Stimulated activated CD8-positive, alpha-beta memory T cell treated with anti-CD3 and anti-CD28 coated beads, Interleukin-12 subunit alpha, Interleukin-12 subunit beta, amount 100 ng/mL, for 4 hours (primary cell): ENCODE measurements at regions not wholly inside any gene's neighbourhood (a gene's known extent, or its start where the extent isn't known, plus 50 kb on each side); places are given as distances from the start of the nearest gene placed in this dataset.
"Not testable (repeated sequence)": the region's sequence is repeated elsewhere in the genome, so short reads cannot be mapped to it uniquely, and the experiment has no call there.

Experiments used
- DNase-seq: peaks from one replicate; pipeline ENCODE4 v3.0.0-alpha.2; 2020; ENCODE audit warnings: low read depth

DNA sequence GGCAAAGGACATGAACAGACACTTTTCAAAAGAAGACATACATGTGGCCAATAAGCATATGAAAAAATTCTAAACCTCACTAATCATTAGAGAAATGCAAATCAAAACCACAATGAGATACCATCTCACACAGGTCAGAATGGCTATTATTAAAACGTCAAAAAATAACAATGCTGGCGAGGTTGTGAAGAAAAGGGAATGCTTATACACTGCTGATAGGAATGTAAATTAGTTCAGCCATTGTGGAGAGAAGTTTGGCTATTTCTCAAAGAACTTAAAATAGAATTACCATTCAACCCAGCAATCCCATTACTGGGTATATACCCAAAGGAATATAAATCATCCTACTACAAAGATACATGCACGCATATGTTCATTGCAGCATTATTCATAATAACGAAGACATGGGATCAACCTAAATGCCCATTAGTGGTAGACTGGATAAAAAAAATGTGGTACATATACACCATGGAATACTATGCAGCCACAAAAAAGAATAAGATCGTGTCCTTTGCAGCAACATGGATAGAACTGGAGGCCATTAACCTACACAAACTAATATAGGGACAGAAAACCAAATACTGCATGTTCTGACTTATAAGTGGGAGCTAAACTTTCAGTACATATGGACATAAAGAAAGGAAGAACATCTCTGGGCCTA lies 101.7 kb downstream of the KLF5 start:
- not testable (repeated sequence) for DNase-seq

DNA sequence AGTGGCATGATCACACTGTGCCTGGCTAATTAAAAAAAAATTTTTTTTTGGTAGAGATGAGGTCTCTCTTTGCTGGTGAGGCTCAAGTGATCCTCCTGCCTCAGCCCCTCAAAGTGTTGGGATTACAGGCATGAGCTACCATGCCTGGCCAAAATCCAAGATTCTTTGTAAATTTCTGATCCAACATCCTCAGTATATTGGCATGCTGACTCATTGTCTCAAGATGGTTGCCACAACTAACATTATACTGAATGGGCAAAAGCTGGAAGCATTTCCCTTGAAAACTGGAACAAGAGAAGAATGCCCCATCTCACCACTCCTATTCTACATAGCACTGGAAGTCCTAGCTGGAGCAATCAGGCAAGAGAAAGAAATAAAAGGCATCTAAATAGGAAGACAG lies 100.0 kb downstream of the KLF5 start:
- DNase-seq: no peak

DNA sequence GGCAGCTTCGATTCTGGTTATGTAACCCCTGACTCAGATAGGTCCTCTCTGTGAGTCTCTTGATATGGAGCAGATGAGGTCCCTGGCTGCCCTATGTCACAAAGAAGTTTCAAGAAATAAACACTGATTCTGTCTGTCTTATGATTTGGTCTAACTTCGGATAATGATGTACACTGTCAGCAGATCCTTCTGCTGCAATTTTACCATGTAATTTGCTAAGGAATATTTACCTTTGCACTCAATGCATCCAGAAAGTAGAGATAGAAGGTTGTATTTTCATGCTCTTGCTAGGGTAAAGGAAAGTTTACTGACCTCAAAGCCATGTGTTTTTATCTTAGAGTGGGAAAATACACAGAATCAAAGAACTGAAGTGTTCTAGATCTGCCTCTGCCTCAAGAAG lies 98.2 kb downstream of the KLF5 start:
- DNase-seq: no peak

DNA sequence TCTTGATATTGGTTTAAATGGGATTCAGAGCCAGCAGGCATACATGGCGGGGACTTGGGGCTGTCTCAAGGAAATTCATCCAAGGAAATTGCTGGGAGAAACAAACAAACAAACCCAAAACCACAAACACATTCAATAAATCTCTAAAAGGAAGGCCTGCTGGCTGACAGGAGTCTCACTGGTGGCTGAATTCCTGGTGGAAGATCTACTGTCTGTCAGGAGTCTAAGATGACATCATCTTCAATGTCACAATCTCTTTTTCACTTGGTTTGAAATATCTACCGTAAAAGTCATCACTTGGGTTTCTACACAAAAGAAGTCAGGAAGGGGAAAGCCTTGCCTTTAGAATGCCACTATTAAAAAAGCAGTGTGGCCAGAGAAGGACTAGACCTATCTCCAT lies 87.9 kb downstream of the KLF5 start:
- no peak for DNase-seq

DNA sequence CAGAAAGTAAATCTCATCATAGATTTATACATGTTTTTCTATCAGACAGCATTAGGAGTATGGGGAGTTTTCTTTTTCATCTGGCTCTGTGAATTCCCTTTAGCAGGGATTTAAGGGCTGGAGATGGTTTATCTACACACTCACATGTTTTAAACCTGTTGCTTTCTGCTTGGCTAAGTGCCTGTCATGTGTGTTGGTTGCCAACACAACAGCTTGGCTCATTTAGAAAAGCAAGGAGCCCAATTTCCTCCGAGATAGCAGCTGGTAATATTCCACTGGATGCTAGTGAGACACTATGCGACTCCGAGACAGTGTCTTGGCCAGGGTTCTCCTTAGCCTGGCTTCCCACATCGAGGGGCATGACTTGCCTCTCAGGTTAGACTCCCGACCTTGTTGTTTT lies 83.3 kb downstream of the KLF5 start:
- DNase-seq: no peak

DNA sequence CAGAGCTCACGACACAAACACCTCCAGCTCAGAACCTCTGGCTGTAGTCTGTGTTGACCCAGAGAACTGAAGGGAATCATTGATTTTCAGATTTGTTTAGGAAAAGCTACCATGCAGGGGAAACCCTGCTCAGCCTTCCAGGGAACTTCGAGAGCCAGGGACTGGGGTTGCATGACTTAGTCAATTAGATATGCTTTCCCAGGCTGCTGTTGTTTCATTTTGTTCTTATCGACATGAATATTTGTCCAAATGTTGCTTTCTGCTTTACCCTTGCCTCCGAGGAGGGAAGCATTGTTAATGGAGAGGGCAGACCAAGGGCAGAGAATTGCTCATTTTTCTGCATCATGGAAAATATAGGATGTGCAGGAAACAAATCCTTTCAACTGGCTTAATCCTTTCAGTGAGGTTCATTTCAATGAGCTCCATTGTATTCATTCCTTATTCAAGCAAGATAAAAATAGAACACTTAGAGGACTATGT lies 82.5 kb downstream of the KLF5 start:
- no peak for DNase-seq

DNA sequence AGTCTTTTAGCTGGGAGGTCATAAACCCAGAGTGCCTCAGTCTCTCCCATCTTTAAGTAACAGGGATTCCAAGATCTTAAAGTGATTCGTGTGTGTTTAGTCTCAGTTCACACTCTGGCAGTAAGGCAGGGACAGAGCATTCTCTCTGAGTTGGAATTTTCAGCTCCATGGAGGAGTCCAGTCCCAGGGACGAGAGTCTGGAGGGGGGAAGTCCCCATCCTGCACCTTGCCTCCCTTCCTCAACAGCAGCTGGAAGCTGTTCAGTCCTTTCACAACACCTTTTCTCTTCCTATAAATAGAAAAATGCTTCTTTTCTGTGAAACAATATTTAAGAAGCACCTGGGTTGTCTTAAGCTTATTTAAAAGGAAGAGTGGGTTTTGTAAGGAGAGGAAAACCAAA lies 82.0 kb downstream of the KLF5 start:
- no peak for DNase-seq

DNA sequence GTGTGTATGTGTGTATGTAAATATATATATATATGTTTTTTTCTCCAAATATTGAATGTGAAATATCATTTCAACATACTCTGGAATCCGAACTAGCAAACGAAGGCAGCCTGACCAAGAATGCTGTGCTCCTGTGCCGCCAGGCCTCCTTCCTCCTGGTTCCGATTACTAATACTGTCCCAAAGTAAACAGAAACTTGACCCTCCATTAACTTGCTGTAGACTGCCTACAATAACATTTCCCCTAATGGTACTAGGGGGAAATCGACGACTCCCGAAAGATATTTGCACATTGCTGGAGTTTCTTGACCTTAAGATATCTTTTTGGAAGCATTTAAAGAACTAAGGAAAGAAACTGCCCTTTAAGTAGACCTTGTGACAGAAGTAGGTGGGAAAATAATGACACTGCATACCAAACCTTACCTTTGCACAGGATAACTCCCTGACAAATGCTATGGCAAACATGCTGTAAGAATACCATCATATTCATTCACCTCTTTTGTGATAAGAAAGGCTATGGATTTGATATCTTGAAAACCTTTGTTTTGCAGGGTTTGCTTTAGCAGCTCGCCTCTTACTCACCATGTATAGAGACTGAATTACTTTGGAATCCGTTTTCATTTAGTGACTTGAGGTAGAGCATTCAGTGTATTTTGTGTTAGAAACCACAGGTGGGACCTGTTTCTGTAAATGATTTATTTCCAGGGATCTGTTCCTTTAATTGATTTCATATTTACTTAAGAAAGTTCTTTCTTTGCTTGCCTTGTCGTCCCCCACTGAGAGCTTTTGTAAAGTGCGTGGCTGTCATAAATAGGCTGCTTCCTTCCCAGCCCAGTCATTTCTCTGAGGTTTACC lies 80.1 kb downstream of the KLF5 start:
- no peak for DNase-seq

DNA sequence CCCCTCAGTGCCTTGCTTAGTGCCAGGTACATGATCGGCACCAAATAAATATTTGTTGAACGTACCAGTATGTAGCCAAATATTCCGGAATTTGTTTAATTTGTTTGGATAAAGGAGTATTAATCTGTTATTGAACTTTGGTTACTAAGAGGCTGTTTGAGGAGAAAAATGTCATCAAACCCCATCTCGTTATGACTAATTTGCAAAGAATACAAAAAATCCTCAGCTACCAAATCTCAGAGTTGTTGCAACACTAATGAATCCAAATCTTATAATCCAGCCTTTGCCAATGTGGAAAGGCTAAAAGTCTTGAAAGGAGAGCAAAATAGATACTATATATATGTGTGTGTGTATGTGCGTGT lies 79.5 kb downstream of the KLF5 start:
- no peak for DNase-seq

DNA sequence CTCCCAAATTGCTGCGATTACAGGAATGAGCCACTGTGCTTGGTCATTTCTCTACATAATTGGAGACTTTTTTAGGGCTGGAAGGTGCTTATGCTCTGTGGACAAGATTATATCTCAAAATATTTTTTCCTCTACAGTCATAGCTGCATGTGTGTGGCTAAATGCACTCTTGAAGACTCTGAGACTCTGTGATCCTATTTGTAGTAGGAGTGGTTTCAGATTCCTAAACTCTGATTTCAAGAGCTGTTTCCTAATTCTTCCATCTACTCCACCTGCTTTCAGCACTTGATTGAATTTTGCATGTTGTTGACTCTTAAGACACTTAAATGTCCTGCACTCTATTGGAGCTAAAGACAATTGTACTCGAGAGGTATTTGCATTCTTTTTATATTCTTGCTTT lies 78.0 kb downstream of the KLF5 start:
- DNase-seq: no peak

DNA sequence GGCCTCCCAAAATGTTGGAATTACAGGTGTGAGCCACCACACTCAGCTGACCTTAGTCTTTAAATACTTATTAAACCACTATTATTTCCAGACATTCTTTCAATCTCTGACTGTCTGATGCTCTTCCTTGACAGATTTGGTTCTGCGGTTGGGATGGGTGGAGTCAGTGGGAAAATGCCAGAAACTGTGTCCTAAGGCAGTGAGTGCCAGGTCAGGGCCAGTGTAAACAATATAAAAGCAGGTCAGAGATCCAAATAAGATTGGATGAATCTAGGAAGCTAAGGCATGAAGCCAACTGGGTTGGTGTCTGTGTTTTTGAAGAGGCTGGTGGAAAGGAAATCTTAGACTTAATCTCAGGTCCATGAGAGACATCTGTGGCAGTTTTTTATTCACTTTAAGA lies 74.7 kb downstream of the KLF5 start:
- no peak for DNase-seq

DNA sequence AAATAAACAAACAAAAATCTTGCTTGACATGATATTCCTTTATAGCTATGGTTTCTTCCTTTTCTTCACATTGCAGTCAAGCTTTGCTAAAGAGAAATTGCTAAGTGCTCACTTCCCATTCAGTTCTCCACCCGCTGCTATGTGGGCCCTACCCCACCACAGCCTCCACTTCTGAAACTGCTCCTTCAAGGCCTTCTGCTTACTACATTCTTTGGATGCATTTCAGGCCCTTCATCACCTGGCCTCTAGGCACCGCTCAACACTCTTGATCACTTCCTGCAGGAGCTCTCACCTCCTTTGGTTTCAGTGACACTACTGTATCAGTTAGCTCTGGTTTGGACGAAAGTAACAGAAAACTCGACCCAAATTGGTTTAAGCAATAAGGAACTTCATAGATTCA lies 72.4 kb downstream of the KLF5 start:
- no peak for DNase-seq

DNA sequence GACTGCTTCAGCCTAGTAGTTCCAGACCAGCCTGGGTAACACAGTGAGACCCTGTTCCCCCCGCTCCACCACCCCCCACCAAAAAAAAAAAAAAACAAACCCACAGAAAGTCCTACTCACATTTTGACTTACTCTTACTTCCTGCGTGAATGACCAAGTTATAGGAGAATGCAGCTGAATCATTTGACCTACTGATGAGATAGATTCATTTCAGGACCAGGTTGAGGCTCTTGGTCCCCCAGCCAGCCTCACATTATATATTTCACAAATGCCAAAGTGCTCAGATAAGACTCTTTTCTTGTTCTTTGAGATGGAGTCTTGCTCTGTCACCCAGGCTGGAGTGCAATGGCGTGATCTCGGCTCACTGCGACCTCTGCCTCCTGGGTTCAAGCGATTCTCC lies 70.2 kb downstream of the KLF5 start:
- no peak for DNase-seq
